ENCODE measurements at regions not wholly inside any gene's neighbourhood (a gene's known extent, or its start where the extent isn't known, plus 50 kb on each side); places are given as distances from the start of the nearest gene placed in this dataset.

DNA sequence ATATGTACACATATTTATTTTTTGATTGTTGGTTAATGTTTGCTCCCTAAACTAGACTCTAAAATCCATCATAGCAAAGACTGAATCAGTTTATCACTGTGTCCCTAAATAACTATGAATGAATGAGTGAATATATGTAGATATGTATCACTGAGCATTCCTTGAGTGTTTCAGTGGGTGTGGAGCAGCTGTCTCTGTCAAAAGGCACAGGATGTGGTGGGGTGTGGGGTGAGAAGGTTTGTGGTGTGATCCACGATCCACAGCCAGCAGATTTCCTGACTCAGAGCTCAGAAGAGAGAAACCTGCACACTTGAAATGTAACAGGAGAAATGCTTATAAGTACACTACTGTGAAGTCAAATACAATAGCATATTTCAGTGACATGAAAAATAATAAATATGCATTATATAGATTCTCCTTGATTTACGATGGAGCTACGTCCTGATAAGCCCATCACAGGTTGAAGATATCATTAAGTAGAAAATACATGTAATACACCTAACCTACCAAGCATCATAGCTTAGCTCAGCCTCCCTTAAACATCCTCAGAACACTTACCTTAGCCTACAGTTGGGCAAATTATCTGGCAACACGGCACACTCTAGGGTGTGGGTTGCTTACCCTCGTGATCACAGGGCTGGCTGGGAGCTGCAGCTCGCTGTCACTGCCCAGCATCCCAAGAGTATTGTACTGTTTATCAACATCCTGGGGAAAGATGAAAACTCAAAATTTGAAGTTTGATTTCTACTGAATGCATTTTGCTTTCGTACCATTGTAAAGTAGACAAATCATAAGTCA is 287.0 kb downstream of the GAS1 start:
- Histone ChIP-seq H3K4me3 (no peak overlapping the region), H3K27me3 (ENCODE audit: control insufficient read depth in 3 of 3, insufficient read depth in 3 of 3, low read length in 2 of 3) (no peaks in the 10 kb centered on the region), H3K27ac (ENCODE audit: low read depth in 1 of 2, low read length in 1 of 2) (no peak overlapping the region), H3K4me1 (ENCODE audit: control insufficient read depth in 5 of 5, insufficient read depth in 5 of 5, low read length in 5 of 5) (no peaks in the 10 kb centered on the region), H3K36me3 (ENCODE audit: control insufficient read depth in 4 of 4, insufficient read depth in 4 of 4, low read length in 4 of 4) (no peaks in the 10 kb centered on the region), H3K9me3 (ENCODE audit: control insufficient read depth in 4 of 4, insufficient read depth in 3 of 4, low read length in 3 of 4) (no peaks in the 10 kb centered on the region), H3K9ac (ENCODE audit: insufficient read depth in 1 of 2, low read length in 2 of 2) (no peak overlapping the region)
- ATAC-seq (ENCODE audit: insufficient read depth, low FRiP score) (no peak), DNase-seq (no peak)
- WGBS, 2 donors, result 64 to 68% methylated on average over 7 of the region's 7 CpGs
- TF ChIP-seq, protein P1, sequence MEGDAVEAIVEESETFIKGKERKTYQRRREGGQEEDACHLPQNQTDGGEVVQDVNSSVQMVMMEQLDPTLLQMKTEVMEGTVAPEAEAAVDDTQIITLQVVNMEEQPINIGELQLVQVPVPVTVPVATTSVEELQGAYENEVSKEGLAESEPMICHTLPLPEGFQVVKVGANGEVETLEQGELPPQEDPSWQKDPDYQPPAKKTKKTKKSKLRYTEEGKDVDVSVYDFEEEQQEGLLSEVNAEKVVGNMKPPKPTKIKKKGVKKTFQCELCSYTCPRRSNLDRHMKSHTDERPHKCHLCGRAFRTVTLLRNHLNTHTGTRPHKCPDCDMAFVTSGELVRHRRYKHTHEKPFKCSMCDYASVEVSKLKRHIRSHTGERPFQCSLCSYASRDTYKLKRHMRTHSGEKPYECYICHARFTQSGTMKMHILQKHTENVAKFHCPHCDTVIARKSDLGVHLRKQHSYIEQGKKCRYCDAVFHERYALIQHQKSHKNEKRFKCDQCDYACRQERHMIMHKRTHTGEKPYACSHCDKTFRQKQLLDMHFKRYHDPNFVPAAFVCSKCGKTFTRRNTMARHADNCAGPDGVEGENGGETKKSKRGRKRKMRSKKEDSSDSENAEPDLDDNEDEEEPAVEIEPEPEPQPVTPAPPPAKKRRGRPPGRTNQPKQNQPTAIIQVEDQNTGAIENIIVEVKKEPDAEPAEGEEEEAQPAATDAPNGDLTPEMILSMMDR (IDR thresholded peaks at IDR 0.05; ENCODE audit: control extremely low read depth, extremely low read depth), result no peak

DNA sequence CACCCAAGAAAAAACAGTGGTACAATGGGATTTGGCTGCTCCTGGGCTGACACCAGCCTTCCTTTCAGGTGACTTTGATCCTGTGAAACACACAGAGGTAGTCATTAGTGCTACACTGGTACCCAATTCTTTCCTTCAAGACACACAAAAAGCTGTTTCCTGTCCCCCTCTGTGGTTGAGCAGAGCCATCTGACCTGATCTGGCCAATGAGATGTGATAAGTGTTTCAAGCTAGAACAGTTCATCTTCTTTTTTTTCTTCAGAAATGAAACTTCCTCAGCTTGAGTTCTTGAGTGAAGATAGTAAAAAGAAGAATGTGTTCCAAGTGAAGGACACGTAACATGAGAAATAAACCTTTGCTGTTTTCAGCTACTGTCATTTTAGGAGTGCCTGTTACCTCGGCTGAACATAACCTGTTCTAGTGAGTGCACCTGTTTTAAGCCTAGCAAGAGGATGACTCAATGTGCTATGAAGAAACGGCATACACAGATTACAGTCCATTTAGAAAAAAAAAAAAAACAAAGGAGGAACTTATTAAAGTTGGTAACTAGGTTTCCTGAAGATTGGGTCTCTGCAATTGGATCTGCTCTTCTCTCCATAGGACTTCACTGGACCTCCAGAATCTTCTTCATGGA is 287.8 kb downstream of the GAS1 start:
- H3K9ac ChIP-seq (ENCODE audit: insufficient read depth in 1 of 2, low read length in 2 of 2), result no peak overlapping the region
- H3K36me3 ChIP-seq (ENCODE audit: control insufficient read depth in 4 of 4, insufficient read depth in 4 of 4, low read length in 4 of 4), result no peaks in the 10 kb centered on the region
- DNase-seq (no peak), ATAC-seq (ENCODE audit: insufficient read depth, low FRiP score) (no peak)
- H3K4me3 ChIP-seq, result no peak overlapping the region
- no peaks in the 10 kb centered on the region for H3K27me3 ChIP-seq (ENCODE audit: control insufficient read depth in 3 of 3, insufficient read depth in 3 of 3, low read length in 2 of 3)
- no peak overlapping the region for H3K27ac ChIP-seq (ENCODE audit: low read depth in 1 of 2, low read length in 1 of 2)
- TF ChIP-seq, protein P1 (IDR thresholded peaks at IDR 0.05; ENCODE audit: control extremely low read depth, extremely low read depth), result no peak
- H3K9me3 ChIP-seq (ENCODE audit: control insufficient read depth in 4 of 4, insufficient read depth in 3 of 4, low read length in 3 of 4), result no peaks in the 10 kb centered on the region
- 72 to 81% methylated on average over 3 of the region's 3 CpGs for WGBS, 2 donors
- H3K4me1 ChIP-seq (ENCODE audit: control insufficient read depth in 5 of 5, insufficient read depth in 5 of 5, low read length in 5 of 5), result no peaks in the 10 kb centered on the region

DNA sequence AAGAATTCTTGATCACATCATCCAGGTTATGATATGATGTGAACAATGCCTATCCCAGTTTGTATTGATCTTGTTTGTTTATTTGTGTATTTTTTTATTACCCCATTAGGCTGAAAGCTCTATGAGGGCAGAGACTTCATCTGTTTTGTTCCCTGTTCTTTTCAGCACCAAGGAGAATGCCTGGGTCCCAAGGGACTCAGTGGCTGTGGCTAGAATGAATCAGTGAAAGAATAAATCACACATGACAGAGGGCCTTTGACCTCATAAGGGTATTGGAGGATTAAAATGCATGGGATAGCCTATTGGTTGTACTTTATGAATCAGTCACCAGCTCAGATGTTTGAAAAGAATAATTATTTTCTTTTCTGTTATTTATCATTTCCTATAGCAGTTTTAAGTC is 292.2 kb downstream of the GAS1 start:
- Histone ChIP-seq H3K4me3 (no peak overlapping the region), H3K9me3 (ENCODE audit: control insufficient read depth in 4 of 4, insufficient read depth in 3 of 4, low read length in 3 of 4) (no peaks in the 10 kb centered on the region), H3K36me3 (ENCODE audit: control insufficient read depth in 4 of 4, insufficient read depth in 4 of 4, low read length in 4 of 4) (no peaks in the 10 kb centered on the region), H3K4me1 (ENCODE audit: control insufficient read depth in 5 of 5, insufficient read depth in 5 of 5, low read length in 5 of 5) (no peaks in the 10 kb centered on the region), H3K27ac (ENCODE audit: low read depth in 1 of 2, low read length in 1 of 2) (no peak overlapping the region), H3K27me3 (ENCODE audit: control insufficient read depth in 3 of 3, insufficient read depth in 3 of 3, low read length in 2 of 3) (no peaks in the 10 kb centered on the region), H3K9ac (ENCODE audit: insufficient read depth in 1 of 2, low read length in 2 of 2) (no peak overlapping the region)
- no peak for DNase-seq
- no peak for ATAC-seq (ENCODE audit: insufficient read depth, low FRiP score)
- TF ChIP-seq, protein P1 (IDR thresholded peaks at IDR 0.05; ENCODE audit: control extremely low read depth, extremely low read depth), result no peak

Data from lung (tissue), 11 donors.